ENCODE measurements at regions not wholly inside any gene's neighbourhood (a gene's known extent, or its start where the extent isn't known, plus 50 kb on each side); places are given as distances from the start of the nearest gene placed in this dataset.

GRCh38 chr12:111310076-111310870 lies 58.6 kb downstream of the PHETA1 start:
- H3K4me1 Mint-ChIP-seq: 0 out of 2 replicates have a peak, but pooled peaks cover 3% of the 10 kb centered on the region
- H3K36me3 Mint-ChIP-seq: peaks cover 24% of the 10 kb centered on the region
- no peak overlapping the region for H3K4me3 Mint-ChIP-seq
- ATAC-seq (no peak), DNase-seq (ENCODE audit: low spot score) (no peak)
- peaks cover 14% of the 10 kb centered on the region for H3K9me3 Mint-ChIP-seq
- no peak overlapping the region for H3K27ac Mint-ChIP-seq
- TF ChIP-seq ATF6 (CRISPR knock-in tag; IDR thresholded peaks at IDR 0.05) (no peak), CBFB (CRISPR knock-in tag; IDR thresholded peaks at IDR 0.05; ENCODE audit: low read depth) (no peak), ATF1 (CRISPR knock-in tag; IDR thresholded peaks at IDR 0.05) (no peak)
- ChIA-PET POLR2A (no interaction called here), CTCF (interaction anchor here (0.7 to 4.2 kb wide), 4 partner anchors 10 to 374 kb away, joined by 3 to 20 read pairs (median 4); no protein-coding TSS in a partner anchor)
- no peaks in the 10 kb centered on the region; the same call in 1 of the 2 replicates for H3K27me3 Mint-ChIP-seq (ENCODE audit: low read depth)

GRCh38 chr12:111309584-111309983 lies 59.3 kb downstream of the PHETA1 start:
- CTCF ChIA-PET: interaction anchor here (0.7 to 4.2 kb wide), 4 partner anchors 8 to 142 kb away, joined by 3 to 20 read pairs (median 3); no protein-coding TSS in a partner anchor

GRCh38 chr12:111308473-111308872 lies 60.4 kb downstream of the PHETA1 start:
- no peak for ATAC-seq
- no peaks in the 10 kb centered on the region; the same call in 1 of the 2 replicates for H3K27me3 Mint-ChIP-seq (ENCODE audit: low read depth)
- peaks cover 39% of the 10 kb centered on the region for H3K36me3 Mint-ChIP-seq
- POLR2A ChIA-PET: no interaction called here
- H3K4me3 Mint-ChIP-seq: no peak overlapping the region
- H3K4me1 Mint-ChIP-seq: 0 out of 2 replicates have a peak, but pooled peaks cover 3% of the 10 kb centered on the region
- peaks cover 27% of the 10 kb centered on the region for H3K9me3 Mint-ChIP-seq
- no peak for DNase-seq (ENCODE audit: low spot score)
- CTCF ChIA-PET: interaction anchor here (0.6 to 4.2 kb wide), 4 partner anchors 9 to 487 kb away, joined by 3 to 20 read pairs (median 6); no protein-coding TSS in a partner anchor
- H3K27ac Mint-ChIP-seq: no peak overlapping the region
- TF ChIP-seq NFYB (CRISPR knock-in tag; conservative IDR thresholded peaks at IDR 0.05; ENCODE audit: low read depth) (no peak), ZNF219 (CRISPR knock-in tag; IDR thresholded peaks at IDR 0.05; ENCODE audit: borderline replicate concordance) (no peak), NR3C1 (CRISPR knock-in tag; conservative IDR thresholded peaks at IDR 0.05; ENCODE audit: low read depth) (no peak), NFE2L1 (CRISPR knock-in tag; IDR thresholded peaks at IDR 0.05) (no peak), AFF4 (CRISPR knock-in tag; IDR thresholded peaks at IDR 0.05; ENCODE audit: borderline replicate concordance) (no peak), ZNF138 (CRISPR knock-in tag; conservative IDR thresholded peaks at IDR 0.05) (no peak), ATF3 (CRISPR knock-in tag; conservative IDR thresholded peaks at IDR 0.05) (no peak), JAZF1 (CRISPR knock-in tag; IDR thresholded peaks at IDR 0.05) (no peak)

More at GRCh38 chr12:111309584-111309983, 59.3 kb downstream of the PHETA1 start:
- no peak for TF ChIP-seq KAT7 (CRISPR knock-in tag; IDR thresholded peaks at IDR 0.05; ENCODE audit: borderline replicate concordance)
- TF ChIP-seq RORB (CRISPR knock-in tag; IDR thresholded peaks at IDR 0.05): no peak
- no peak for TF ChIP-seq TEAD1 (CRISPR knock-in tag; IDR thresholded peaks at IDR 0.05)
- TF ChIP-seq ATF2 (CRISPR knock-in tag; IDR thresholded peaks at IDR 0.05; ENCODE audit: borderline replicate concordance, low read depth): no peak
- TF ChIP-seq ATF1 (CRISPR knock-in tag; IDR thresholded peaks at IDR 0.05): no peak
- TF ChIP-seq AR (CRISPR knock-in tag; IDR thresholded peaks at IDR 0.05): no peak
- no peak for TF ChIP-seq NR3C1 (CRISPR knock-in tag; conservative IDR thresholded peaks at IDR 0.05; ENCODE audit: low read depth)
- TF ChIP-seq NR1H2 (CRISPR knock-in tag; IDR thresholded peaks at IDR 0.05): no peak
- no peak overlapping the region; the same call in 1 of the 2 replicates for H3K27ac Mint-ChIP-seq
- 0 out of 2 replicates have a peak, but pooled peaks cover 3% of the 10 kb centered on the region for H3K4me1 Mint-ChIP-seq
- no peak for DNase-seq (ENCODE audit: low spot score)
- peaks cover 31% of the 10 kb centered on the region for H3K36me3 Mint-ChIP-seq
- no peaks in the 10 kb centered on the region; the same call in 1 of the 2 replicates for H3K27me3 Mint-ChIP-seq (ENCODE audit: low read depth)
- POLR2A ChIA-PET: no interaction called here
- no peak overlapping the region for H3K4me3 Mint-ChIP-seq
- H3K9me3 Mint-ChIP-seq: peaks cover 21% of the 10 kb centered on the region
- ATAC-seq: no peak
